B cell (primary cell): ENCODE measurements at regions not wholly inside any gene's neighbourhood (a gene's known extent, or its start where the extent isn't known, plus 50 kb on each side); places are given as distances from the start of the nearest gene placed in this dataset.

Experiments used
- ATAC-seq: fragments of 200-7000 bp; cut with Tn5 transposase; one replicate; pipeline ENCODE4 v1.10.0; 2021; ENCODE audit warnings: low read depth, mild to moderate bottlenecking, moderate number of reproducible peaks, moderate library complexity
- CTCF ChIA-PET: fragments of 350-600 bp; sonication (Branson Sonifier 250); formaldehyde crosslinking; loops from one replicate; lab custom pipeline; 2021; ENCODE audit warnings: antibody characterized with exemption, inconsistent platforms; lab: Charles Lee
- POLR2A ChIA-PET: fragments of 350-600 bp; sonication (Branson Sonifier 250); formaldehyde crosslinking; loops from one replicate; lab custom pipeline; 2021; ENCODE audit warnings: antibody characterized with exemption; lab: Charles Lee
- DNase-seq: peaks from one replicate; pipeline ENCODE4 v3.0.0; 2013
- H2AFZ ChIP-seq: 2 replicates; pipeline ENCODE4 v1.6.1; 2012; ENCODE audit warnings: mild to moderate bottlenecking, low read depth, low read length; ENCODE audit not compliant: insufficient read depth, poor library complexity, severe bottlenecking
- H3K27ac ChIP-seq, 2 donors: 1 replicate in 1 of 2; 2 replicates in 1 of 2; pipeline ENCODE4 v1.5.1; 2012 to 2013; ENCODE audit warnings: low read length in 2 of 2, mild to moderate bottlenecking in 2 of 2, moderate library complexity in 1 of 2
- H3K27me3 ChIP-seq, 4 experiments: fragments of 200-600 bp in 1 of 4; sonication (generic) in 1 of 4; replicated peaks in 1 of 4; 1 replicate in 2 of 4; 2 replicates in 2 of 4; pipeline versions ENCODE4 v1.6.1 to v1.7.0; 2013 to 2016; ENCODE audit warnings: low read length in 3 of 4, mild to moderate bottlenecking in 2 of 4, mixed read lengths in 1 of 4, moderate library complexity in 1 of 4; ENCODE audit not compliant: insufficient read depth in 4 of 4, control insufficient read depth in 3 of 4; ENCODE audit errors: control extremely low read depth in 1 of 4
- H3K36me3 ChIP-seq, 2 experiments: replicated peaks in 1 of 2; 1 replicate in 1 of 2; 2 replicates in 1 of 2; pipeline versions ENCODE4 v1.6.1 to v1.7.1; 2013; ENCODE audit warnings: low read length in 1 of 2; ENCODE audit not compliant: insufficient read depth in 2 of 2, control insufficient read depth in 1 of 2; ENCODE audit errors: control extremely low read depth in 1 of 2, extremely low read depth in 1 of 2
- H3K4me1 ChIP-seq, 2 donors: fragments of 200-600 bp in 1 of 2; sonication (generic) in 1 of 2; 1 replicate in 1 of 2; 2 replicates in 1 of 2; pipeline versions ENCODE4 v1.5.1 to v1.6.1; 2013 to 2017; ENCODE audit warnings: low read length in 2 of 2; ENCODE audit not compliant: control insufficient read depth in 2 of 2, insufficient read depth in 2 of 2
- H3K4me2 ChIP-seq: replicated peaks from 2 replicates; pipeline ENCODE3; 2012; ENCODE audit warnings: mild to moderate bottlenecking, low read depth, low read length; ENCODE audit not compliant: poor library complexity, severe bottlenecking
- H3K4me3 ChIP-seq, 5 experiments: fragments of 200-600 bp in 1 of 5; sonication (generic) in 1 of 5; 1 replicate in 3 of 5; 2 replicates in 2 of 5; pipeline versions ENCODE4 v1.5.1 to v1.7.0; 2011 to 2016; ENCODE audit warnings: low read length in 4 of 5, mild to moderate bottlenecking in 4 of 5, low read depth in 2 of 5, control low read depth in 1 of 5, moderate library complexity in 1 of 5; ENCODE audit not compliant: insufficient read depth in 1 of 5; ENCODE audit errors: control extremely low read depth in 1 of 5, extremely low read depth in 1 of 5
- H3K79me2 ChIP-seq: fragments of 200-600 bp; sonication (generic); one replicate; pipeline ENCODE4 v1.6.0; 2016; ENCODE audit warnings: low read length; ENCODE audit not compliant: control insufficient read depth, insufficient read depth
- H3K9ac ChIP-seq: fragments of 200-600 bp; sonication (generic); 2 replicates; pipeline ENCODE4 v1.6.1; 2017; ENCODE audit warnings: mild to moderate bottlenecking, low read length, moderate library complexity
- H3K9me3 ChIP-seq, 3 donors: one replicate each; pipeline versions ENCODE4 v1.6.1 to v1.7.1; 2013; ENCODE audit warnings: low read length in 2 of 3; ENCODE audit not compliant: control insufficient read depth in 2 of 3, insufficient read depth in 1 of 3; ENCODE audit errors: control extremely low read depth in 1 of 3
- H4K20me1 ChIP-seq: 2 replicates; pipeline ENCODE4 v1.6.0; 2012; ENCODE audit warnings: mild to moderate bottlenecking, low read length; ENCODE audit not compliant: insufficient read depth, control insufficient read depth, poor library complexity, severe bottlenecking
- H3K27ac Mint-ChIP-seq: one replicate; pipeline ENCODE4 v1.8.0; 2021; ENCODE audit warnings: mixed read lengths
- H3K27me3 Mint-ChIP-seq: one replicate; pipeline ENCODE4 v1.8.0; 2021; ENCODE audit warnings: mixed read lengths
- H3K4me1 Mint-ChIP-seq: one replicate; pipeline ENCODE4 v1.8.0; 2021; ENCODE audit warnings: mixed read lengths
- H3K4me3 Mint-ChIP-seq: one replicate; pipeline ENCODE4 v1.8.0; 2021; ENCODE audit warnings: mixed read lengths
- H3K9me3 Mint-ChIP-seq: one replicate; pipeline ENCODE4 v1.8.0; 2022; ENCODE audit warnings: mixed read lengths; ENCODE audit not compliant: insufficient read depth
- CTCF ChIP-seq: fragments of 200-600 bp; IDR thresholded peaks from one replicate; pipeline ENCODE4 v1.8.0; 2022; ENCODE audit warnings: antibody characterized with exemption, mild to moderate bottlenecking
- EZH2 ChIP-seq: IDR thresholded peaks from 2 replicates; pipeline ENCODE4 v1.6.1; 2012; ENCODE audit warnings: borderline replicate concordance, low read depth, mild to moderate bottlenecking, moderate library complexity, low read length; ENCODE audit not compliant: insufficient read depth, poor library complexity, severe bottlenecking
- WGBS: methylation state at CpG from one replicate; pipeline ENCODE4 v1.1.5; 2013; ENCODE audit warnings: missing lambda C conversion rate; ENCODE audit not compliant: insufficient coverage; 5-methylcytosine and 5-hydroxymethylcytosine counted together
- intact Hi-C: fragments of 100-400 bp; cut with micrococcal nuclease; formaldehyde crosslinking; loops from one replicate; pipeline ENCODE4 v1.10.0; 2022

- ATAC-seq, result no peak
- Histone ChIP-seq H3K27ac (no peak overlapping the region), H3K79me2 (no peaks in the 10 kb centered on the region), H3K9me3 (no peaks in the 10 kb centered on the region), H3K9ac (no peak overlapping the region), H2AFZ (no peak overlapping the region), H3K27me3 (no peaks in the 10 kb centered on the region), H3K4me1 (peaks cover 0 to 2% of the 10 kb centered on the region in 2 donors), H3K4me2 (no peak overlapping the region), H4K20me1 (no peaks in the 10 kb centered on the region), H3K36me3 (no peaks in the 10 kb centered on the region), H3K4me3 (no peak overlapping the region)
- Mint-ChIP-seq H3K27me3 (no peaks in the 10 kb centered on the region), H3K4me1 (peaks cover 7% of the 10 kb centered on the region), H3K4me3 (no peak overlapping the region), H3K27ac (no peak overlapping the region), H3K9me3 (no peaks in the 10 kb centered on the region)
- intact Hi-C loops, result no loop called here
- WGBS, result 100% methylated on average over 1 of the region's 3 CpGs
- POLR2A ChIA-PET, result no interaction called here
- DNase-seq, result no peak
- no peak for TF ChIP-seq CTCF
- CTCF ChIA-PET, result no interaction called here
Measured at GRCh38 chr3:82020282-82020681, 258.8 kb upstream of the GBE1 start.

- Histone ChIP-seq H3K79me2 (no peaks in the 10 kb centered on the region), H2AFZ (no peak overlapping the region), H3K27me3 (no peaks in the 10 kb centered on the region), H3K9ac (no peak overlapping the region), H3K9me3 (peaks cover 0 to 7% (median 0%) of the 10 kb centered on the region in 3 donors), H3K36me3 (no peaks in the 10 kb centered on the region), H4K20me1 (no peaks in the 10 kb centered on the region), H3K4me3 (no peak overlapping the region), H3K4me2 (no peak overlapping the region), H3K4me1 (no peaks in the 10 kb centered on the region), H3K27ac (no peak overlapping the region)
- ChIA-PET POLR2A (no interaction called here), CTCF (no interaction called here)
- intact Hi-C loops, result no loop called here
- TF ChIP-seq CTCF (no peak), EZH2 (no peak)
- H3K4me1 Mint-ChIP-seq, result no peaks in the 10 kb centered on the region
- no peak for ATAC-seq
- H3K9me3 Mint-ChIP-seq, result no peaks in the 10 kb centered on the region
- DNase-seq, result no peak
- H3K4me3 Mint-ChIP-seq, result no peak overlapping the region
- H3K27me3 Mint-ChIP-seq, result no peaks in the 10 kb centered on the region
- WGBS, result 93% methylated on average over 1 of the region's 1 CpG
- H3K27ac Mint-ChIP-seq, result no peak overlapping the region
Measured at GRCh38 chr3:82015241-82015640, 253.8 kb upstream of the GBE1 start.
